PC-9 (cell line): ENCODE measurements at regions not wholly inside any gene's neighbourhood (a gene's known extent, or its start where the extent isn't known, plus 50 kb on each side); places are given as distances from the start of the nearest gene placed in this dataset.

Source experiments
- CTCF ChIP-seq: fragments of 200-600 bp; sonication (generic); conservative IDR thresholded peaks from 2 replicates; pipeline ENCODE4 v1.6.1; 2017; ENCODE audit warnings: mixed run types, antibody characterized with exemption, mild to moderate bottlenecking, moderate library complexity
- EZH2 ChIP-seq: fragments of 200-600 bp; sonication (generic); IDR thresholded peaks from 2 replicates; pipeline ENCODE4 v1.8.0; 2017; ENCODE audit warnings: antibody characterized with exemption, low read depth

DNA sequence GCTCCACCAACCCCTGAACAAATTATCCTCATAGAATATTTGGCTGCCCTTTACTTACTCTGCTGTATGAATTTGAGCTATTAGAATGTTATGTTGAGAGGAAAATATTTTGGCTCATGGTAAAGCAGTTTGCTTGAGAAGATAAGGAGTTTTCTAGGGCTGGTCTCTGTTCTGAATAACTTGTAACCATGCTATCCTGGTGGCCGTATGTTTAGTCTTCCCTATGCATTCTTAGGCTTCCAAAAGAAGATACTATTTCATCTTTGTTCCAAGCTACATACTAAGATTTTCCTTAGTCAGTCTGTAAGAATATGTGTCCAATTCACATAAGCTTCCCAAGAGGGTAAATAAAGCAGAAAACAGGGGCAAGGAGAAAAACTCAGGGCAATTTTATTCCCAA, 1105.1 kb upstream of the PIK3C3 start:
- TF ChIP-seq CTCF (no peak), EZH2 (no peak)
